Heart left ventricle (tissue), 13 donors: ENCODE measurements at regions not wholly inside any gene's neighbourhood (a gene's known extent, or its start where the extent isn't known, plus 50 kb on each side); places are given as distances from the start of the nearest gene placed in this dataset.

Experiments
- POLR2A ChIP-seq, 2 donors: fragments of 450-650 bp; IDR thresholded peaks; one replicate each; pipeline ENCODE4 v1.6.1; 2017; ENCODE audit warnings: antibody characterized with exemption in 2 of 2, mild to moderate bottlenecking in 2 of 2, moderate library complexity in 2 of 2
- TF ChIP-seq, protein P1 (sequence below), 12 donors: fragments of 200-600 bp; sonication (generic) in 4 of 12; IDR thresholded peaks; one replicate each; pipeline versions ENCODE4 v1.5.0 to v1.8.0; 2018 to 2022; ENCODE audit warnings: antibody characterized with exemption in 12 of 12, mild to moderate bottlenecking in 5 of 12
- donor health status: ischemic (EF 13 %, LVEDD 7.1; RV severe dilation, severe dysfunction).
- donor health status: DM: no; HTN: yes; CAD: no.
- donor health status: DM: no; HTN: no; CAD: no.
- donor health status: ischemic (EF 25% LVEDD 6.9; RV normal size, moderate dysfunction).
- donor health status: ischemic (EF 25% LVEDD 5.7; RV mildly dilated, moderate dysfunction).
- donor health status: ischemic (EF 35%, LVEDD 5.7; RV mildly dilated, moderate dysfunction).
- donor health status: nonischemic (EF 11% LVEDD 7.7; RV severe dilation, severe dysfunction).
- donor health status: DM: yes; HTN: yes; CAD: no.
- donor health status: PGD.
- donor health status: ischemic (EF 29% LVEDD 5.4; RV normal size, mild dysfunction).
- donor health status: nonischemic (EF 23%, LVEDD 6.1; RV moderate dilation, normal function).

DNA sequence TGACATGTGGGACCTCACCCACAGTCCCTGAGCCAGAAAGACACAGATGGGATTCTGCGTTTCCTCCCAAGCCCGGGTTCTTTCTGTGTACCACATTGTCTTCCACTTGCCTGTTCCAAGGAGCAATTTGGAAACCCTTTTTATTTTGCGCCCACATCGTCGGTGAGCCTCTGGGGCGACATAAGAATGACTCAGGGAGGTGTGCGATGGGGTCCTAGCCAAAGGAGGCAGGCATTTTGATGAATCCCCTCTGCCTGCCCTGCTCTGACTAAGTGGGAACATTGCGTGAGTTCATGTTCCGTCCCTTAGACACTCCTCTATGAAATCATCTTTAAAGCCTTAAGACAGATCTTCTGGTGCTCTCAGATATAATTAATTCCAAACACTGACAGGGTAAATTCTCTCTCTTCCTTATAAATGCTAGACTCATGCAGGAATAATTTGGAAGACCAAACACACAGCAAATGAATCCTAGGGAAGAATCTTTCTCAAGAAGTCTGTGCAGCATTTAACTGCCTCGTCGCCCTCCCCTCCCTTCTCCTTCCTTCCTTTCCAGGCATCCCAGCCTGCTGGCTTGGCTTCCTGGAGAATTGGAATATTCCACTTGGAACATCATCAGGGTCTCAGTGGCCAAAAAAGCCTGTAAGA lies 52.7 kb upstream of the FOXF1 start:
- no peak for TF ChIP-seq POLR2A (IDR thresholded peaks at IDR 0.05)
- TF ChIP-seq, protein P1, sequence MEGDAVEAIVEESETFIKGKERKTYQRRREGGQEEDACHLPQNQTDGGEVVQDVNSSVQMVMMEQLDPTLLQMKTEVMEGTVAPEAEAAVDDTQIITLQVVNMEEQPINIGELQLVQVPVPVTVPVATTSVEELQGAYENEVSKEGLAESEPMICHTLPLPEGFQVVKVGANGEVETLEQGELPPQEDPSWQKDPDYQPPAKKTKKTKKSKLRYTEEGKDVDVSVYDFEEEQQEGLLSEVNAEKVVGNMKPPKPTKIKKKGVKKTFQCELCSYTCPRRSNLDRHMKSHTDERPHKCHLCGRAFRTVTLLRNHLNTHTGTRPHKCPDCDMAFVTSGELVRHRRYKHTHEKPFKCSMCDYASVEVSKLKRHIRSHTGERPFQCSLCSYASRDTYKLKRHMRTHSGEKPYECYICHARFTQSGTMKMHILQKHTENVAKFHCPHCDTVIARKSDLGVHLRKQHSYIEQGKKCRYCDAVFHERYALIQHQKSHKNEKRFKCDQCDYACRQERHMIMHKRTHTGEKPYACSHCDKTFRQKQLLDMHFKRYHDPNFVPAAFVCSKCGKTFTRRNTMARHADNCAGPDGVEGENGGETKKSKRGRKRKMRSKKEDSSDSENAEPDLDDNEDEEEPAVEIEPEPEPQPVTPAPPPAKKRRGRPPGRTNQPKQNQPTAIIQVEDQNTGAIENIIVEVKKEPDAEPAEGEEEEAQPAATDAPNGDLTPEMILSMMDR (IDR thresholded peaks at IDR 0.05), result no peak
